ENCODE measurements at regions not wholly inside any gene's neighbourhood (a gene's known extent, or its start where the extent isn't known, plus 50 kb on each side); places are given as distances from the start of the nearest gene placed in this dataset.

DNA sequence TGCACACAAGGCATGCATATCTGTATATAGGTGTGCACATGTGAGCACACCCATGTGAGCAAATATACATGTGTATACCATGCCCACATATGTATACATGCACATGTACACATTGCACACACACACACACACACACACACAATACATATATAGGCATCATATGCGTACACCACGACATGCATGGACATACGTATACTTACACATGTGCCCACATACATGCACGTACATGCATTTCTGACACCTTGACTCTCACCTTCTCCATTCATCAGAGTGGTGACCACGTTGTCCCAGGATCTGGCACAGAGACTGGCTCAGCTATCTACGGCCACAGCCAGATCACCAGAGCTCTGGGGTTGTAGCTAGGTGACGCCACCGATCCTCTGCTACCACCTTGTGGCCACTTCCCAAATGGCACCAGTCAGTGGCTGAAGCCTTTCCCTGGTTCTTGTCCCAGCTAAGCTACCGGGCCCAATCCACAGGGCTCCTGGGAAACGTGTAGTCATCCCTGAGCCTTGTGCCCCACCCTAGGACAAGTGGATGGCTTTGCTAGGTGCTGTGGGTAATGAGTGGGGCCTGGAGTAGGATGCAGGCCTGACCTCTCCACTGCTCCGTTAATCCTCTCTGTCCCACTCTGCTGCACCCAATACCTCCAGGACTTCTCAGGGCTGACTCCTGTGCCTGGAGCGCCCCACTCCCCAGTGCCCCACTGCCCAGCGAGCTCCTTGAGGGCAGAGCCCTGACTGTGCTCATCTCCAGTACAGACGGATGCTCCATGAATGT lies 194.4 kb downstream of the RGS3 start (continued):
- TF ChIP-seq, protein P1, sequence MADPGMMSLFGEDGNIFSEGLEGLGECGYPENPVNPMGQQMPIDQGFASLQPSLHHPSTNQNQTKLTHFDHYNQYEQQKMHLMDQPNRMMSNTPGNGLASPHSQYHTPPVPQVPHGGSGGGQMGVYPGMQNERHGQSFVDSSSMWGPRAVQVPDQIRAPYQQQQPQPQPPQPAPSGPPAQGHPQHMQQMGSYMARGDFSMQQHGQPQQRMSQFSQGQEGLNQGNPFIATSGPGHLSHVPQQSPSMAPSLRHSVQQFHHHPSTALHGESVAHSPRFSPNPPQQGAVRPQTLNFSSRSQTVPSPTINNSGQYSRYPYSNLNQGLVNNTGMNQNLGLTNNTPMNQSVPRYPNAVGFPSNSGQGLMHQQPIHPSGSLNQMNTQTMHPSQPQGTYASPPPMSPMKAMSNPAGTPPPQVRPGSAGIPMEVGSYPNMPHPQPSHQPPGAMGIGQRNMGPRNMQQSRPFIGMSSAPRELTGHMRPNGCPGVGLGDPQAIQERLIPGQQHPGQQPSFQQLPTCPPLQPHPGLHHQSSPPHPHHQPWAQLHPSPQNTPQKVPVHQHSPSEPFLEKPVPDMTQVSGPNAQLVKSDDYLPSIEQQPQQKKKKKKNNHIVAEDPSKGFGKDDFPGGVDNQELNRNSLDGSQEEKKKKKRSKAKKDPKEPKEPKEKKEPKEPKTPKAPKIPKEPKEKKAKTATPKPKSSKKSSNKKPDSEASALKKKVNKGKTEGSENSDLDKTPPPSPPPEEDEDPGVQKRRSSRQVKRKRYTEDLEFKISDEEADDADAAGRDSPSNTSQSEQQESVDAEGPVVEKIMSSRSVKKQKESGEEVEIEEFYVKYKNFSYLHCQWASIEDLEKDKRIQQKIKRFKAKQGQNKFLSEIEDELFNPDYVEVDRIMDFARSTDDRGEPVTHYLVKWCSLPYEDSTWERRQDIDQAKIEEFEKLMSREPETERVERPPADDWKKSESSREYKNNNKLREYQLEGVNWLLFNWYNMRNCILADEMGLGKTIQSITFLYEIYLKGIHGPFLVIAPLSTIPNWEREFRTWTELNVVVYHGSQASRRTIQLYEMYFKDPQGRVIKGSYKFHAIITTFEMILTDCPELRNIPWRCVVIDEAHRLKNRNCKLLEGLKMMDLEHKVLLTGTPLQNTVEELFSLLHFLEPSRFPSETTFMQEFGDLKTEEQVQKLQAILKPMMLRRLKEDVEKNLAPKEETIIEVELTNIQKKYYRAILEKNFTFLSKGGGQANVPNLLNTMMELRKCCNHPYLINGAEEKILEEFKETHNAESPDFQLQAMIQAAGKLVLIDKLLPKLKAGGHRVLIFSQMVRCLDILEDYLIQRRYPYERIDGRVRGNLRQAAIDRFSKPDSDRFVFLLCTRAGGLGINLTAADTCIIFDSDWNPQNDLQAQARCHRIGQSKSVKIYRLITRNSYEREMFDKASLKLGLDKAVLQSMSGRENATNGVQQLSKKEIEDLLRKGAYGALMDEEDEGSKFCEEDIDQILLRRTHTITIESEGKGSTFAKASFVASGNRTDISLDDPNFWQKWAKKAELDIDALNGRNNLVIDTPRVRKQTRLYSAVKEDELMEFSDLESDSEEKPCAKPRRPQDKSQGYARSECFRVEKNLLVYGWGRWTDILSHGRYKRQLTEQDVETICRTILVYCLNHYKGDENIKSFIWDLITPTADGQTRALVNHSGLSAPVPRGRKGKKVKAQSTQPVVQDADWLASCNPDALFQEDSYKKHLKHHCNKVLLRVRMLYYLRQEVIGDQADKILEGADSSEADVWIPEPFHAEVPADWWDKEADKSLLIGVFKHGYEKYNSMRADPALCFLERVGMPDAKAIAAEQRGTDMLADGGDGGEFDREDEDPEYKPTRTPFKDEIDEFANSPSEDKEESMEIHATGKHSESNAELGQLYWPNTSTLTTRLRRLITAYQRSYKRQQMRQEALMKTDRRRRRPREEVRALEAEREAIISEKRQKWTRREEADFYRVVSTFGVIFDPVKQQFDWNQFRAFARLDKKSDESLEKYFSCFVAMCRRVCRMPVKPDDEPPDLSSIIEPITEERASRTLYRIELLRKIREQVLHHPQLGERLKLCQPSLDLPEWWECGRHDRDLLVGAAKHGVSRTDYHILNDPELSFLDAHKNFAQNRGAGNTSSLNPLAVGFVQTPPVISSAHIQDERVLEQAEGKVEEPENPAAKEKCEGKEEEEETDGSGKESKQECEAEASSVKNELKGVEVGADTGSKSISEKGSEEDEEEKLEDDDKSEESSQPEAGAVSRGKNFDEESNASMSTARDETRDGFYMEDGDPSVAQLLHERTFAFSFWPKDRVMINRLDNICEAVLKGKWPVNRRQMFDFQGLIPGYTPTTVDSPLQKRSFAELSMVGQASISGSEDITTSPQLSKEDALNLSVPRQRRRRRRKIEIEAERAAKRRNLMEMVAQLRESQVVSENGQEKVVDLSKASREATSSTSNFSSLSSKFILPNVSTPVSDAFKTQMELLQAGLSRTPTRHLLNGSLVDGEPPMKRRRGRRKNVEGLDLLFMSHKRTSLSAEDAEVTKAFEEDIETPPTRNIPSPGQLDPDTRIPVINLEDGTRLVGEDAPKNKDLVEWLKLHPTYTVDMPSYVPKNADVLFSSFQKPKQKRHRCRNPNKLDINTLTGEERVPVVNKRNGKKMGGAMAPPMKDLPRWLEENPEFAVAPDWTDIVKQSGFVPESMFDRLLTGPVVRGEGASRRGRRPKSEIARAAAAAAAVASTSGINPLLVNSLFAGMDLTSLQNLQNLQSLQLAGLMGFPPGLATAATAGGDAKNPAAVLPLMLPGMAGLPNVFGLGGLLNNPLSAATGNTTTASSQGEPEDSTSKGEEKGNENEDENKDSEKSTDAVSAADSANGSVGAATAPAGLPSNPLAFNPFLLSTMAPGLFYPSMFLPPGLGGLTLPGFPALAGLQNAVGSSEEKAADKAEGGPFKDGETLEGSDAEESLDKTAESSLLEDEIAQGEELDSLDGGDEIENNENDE (IDR thresholded peaks at IDR 0.05; ENCODE audit: insufficient replicate concordance, low read length): no peak
- TF ChIP-seq EZH2 (IDR thresholded peaks at IDR 0.05; ENCODE audit: low read depth, low read length, severe bottlenecking) (no peak), JUND (IDR thresholded peaks at IDR 0.05; ENCODE audit: low read length) (peak; percentile 47; the same call in 1 of the 2 replicates), CTCF (IDR thresholded peaks at IDR 0.05; ENCODE audit: control extremely low read depth in 1 of 3, insufficient read depth in 1 of 3, low read depth in 1 of 3, low read length in 3 of 3) (peak; percentile 96 to 99 (median 97))
- TF ChIP-seq, protein P2, sequence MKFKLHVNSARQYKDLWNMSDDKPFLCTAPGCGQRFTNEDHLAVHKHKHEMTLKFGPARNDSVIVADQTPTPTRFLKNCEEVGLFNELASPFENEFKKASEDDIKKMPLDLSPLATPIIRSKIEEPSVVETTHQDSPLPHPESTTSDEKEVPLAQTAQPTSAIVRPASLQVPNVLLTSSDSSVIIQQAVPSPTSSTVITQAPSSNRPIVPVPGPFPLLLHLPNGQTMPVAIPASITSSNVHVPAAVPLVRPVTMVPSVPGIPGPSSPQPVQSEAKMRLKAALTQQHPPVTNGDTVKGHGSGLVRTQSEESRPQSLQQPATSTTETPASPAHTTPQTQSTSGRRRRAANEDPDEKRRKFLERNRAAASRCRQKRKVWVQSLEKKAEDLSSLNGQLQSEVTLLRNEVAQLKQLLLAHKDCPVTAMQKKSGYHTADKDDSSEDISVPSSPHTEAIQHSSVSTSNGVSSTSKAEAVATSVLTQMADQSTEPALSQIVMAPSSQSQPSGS (IDR thresholded peaks at IDR 0.05; ENCODE audit: low read length): peak; percentile 74; the same call in 1 of the 2 replicates
